ENCODE measurements at regions not wholly inside any gene's neighbourhood (a gene's known extent, or its start where the extent isn't known, plus 50 kb on each side); places are given as distances from the start of the nearest gene placed in this dataset.

GRCh38 chr10:80946957-80947726 lies 409.4 kb downstream of the SH2D4B start:
- Histone ChIP-seq H3K9me3 (no peaks in the 10 kb centered on the region), H3K27ac (no peak overlapping the region)
- no peak for TF ChIP-seq CTCF (IDR thresholded peaks at IDR 0.05)
- TF ChIP-seq POLR2A (IDR thresholded peaks at IDR 0.05) = no peak

GRCh38 chr10:80949785-80950184 lies 412.1 kb downstream of the SH2D4B start:
- DNase-seq = no peak
- TF ChIP-seq POLR2A (IDR thresholded peaks at IDR 0.05) = no peak
- no peak for TF ChIP-seq CTCF (IDR thresholded peaks at IDR 0.05)
- Histone ChIP-seq H3K9me3 (no peaks in the 10 kb centered on the region), H3K27me3 (no peaks in the 10 kb centered on the region), H3K4me1 (no peaks in the 10 kb centered on the region), H3K4me3 (no peak overlapping the region), H3K36me3 (no peaks in the 10 kb centered on the region), H3K27ac (no peak overlapping the region)

More at GRCh38 chr10:80946957-80947726, 409.4 kb downstream of the SH2D4B start:
- H3K4me1 ChIP-seq = no peaks in the 10 kb centered on the region
- H3K36me3 ChIP-seq = no peaks in the 10 kb centered on the region
- no peak overlapping the region for H3K4me3 ChIP-seq
- no peak for DNase-seq
- no peaks in the 10 kb centered on the region for H3K27me3 ChIP-seq

- TF ChIP-seq POLR2A (IDR thresholded peaks at IDR 0.05) (no peak), CTCF (IDR thresholded peaks at IDR 0.05) (no peak)
- no peaks in the 10 kb centered on the region for H3K9me3 ChIP-seq
- H3K36me3 ChIP-seq = no peaks in the 10 kb centered on the region
- H3K4me3 ChIP-seq = no peak overlapping the region
- H3K27me3 ChIP-seq = no peaks in the 10 kb centered on the region
- H3K4me1 ChIP-seq = no peaks in the 10 kb centered on the region
- no peak for DNase-seq
- H3K27ac ChIP-seq = no peak overlapping the region
These were observed 414.7 kb downstream of the SH2D4B start for GRCh38 chr10:80952436-80952835.

- Histone ChIP-seq H3K36me3 (no peaks in the 10 kb centered on the region), H3K4me3 (no peak overlapping the region), H3K27ac (no peak overlapping the region), H3K27me3 (no peaks in the 10 kb centered on the region), H3K9me3 (no peaks in the 10 kb centered on the region), H3K4me1 (no peaks in the 10 kb centered on the region)
- no peak for TF ChIP-seq POLR2A (IDR thresholded peaks at IDR 0.05)
- no peak for TF ChIP-seq CTCF (IDR thresholded peaks at IDR 0.05)
- DNase-seq = no peak
These were observed 419.5 kb downstream of the SH2D4B start for GRCh38 chr10:80957161-80957560.

GRCh38 chr10:80964179-80964578 lies 426.5 kb downstream of the SH2D4B start:
- no peak for DNase-seq
- no peaks in the 10 kb centered on the region for H3K27me3 ChIP-seq
- no peaks in the 10 kb centered on the region for H3K9me3 ChIP-seq
- no peak overlapping the region for H3K27ac ChIP-seq
- H3K4me1 ChIP-seq = no peaks in the 10 kb centered on the region
- H3K4me3 ChIP-seq = no peak overlapping the region
- H3K36me3 ChIP-seq = no peaks in the 10 kb centered on the region
- TF ChIP-seq POLR2A (IDR thresholded peaks at IDR 0.05) = no peak
- no peak for TF ChIP-seq CTCF (IDR thresholded peaks at IDR 0.05)
